GM12872 (cell line): ENCODE measurements at regions not wholly inside any gene's neighbourhood (a gene's known extent, or its start where the extent isn't known, plus 50 kb on each side); places are given as distances from the start of the nearest gene placed in this dataset.

ENCODE experiments used
- TF ChIP-seq, protein P1 (sequence below): IDR thresholded peaks from 3 replicates; pipeline ENCODE4 v1.5.1; 2011; ENCODE audit warnings: low read depth, mild to moderate bottlenecking, low read length, moderate library complexity; ENCODE audit not compliant: insufficient read depth

- TF ChIP-seq, protein P1, sequence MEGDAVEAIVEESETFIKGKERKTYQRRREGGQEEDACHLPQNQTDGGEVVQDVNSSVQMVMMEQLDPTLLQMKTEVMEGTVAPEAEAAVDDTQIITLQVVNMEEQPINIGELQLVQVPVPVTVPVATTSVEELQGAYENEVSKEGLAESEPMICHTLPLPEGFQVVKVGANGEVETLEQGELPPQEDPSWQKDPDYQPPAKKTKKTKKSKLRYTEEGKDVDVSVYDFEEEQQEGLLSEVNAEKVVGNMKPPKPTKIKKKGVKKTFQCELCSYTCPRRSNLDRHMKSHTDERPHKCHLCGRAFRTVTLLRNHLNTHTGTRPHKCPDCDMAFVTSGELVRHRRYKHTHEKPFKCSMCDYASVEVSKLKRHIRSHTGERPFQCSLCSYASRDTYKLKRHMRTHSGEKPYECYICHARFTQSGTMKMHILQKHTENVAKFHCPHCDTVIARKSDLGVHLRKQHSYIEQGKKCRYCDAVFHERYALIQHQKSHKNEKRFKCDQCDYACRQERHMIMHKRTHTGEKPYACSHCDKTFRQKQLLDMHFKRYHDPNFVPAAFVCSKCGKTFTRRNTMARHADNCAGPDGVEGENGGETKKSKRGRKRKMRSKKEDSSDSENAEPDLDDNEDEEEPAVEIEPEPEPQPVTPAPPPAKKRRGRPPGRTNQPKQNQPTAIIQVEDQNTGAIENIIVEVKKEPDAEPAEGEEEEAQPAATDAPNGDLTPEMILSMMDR: no peak
Observed at GRCh38 chr4:54547299-54548097, 110.3 kb upstream of the KIT start.

DNA sequence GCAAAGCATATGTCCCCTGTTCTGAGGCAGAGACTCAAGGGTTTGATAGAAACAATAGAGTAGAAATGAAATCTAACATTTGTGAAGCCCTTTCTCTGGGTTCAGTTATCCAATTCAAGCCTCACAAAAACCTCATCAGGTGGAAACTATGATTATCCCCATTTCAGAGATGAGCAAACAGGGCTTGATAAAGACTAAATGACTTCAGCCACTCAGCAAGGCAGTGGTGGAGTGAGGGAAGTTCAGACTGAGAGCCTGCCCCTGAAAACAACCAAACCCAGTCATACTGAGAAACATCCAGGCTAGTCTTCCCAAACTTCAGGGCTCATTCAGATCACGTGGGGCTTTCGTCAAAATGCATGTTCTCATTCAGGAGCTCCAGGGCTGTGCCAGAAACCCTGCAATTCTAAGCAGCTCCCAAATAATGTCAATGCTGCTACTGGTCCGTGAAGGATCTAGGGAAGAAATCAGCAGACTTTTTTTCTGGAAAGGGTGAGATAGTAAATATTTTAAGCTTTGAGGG lies 109.6 kb upstream of the KIT start:
- TF ChIP-seq, protein P1: no peak

DNA sequence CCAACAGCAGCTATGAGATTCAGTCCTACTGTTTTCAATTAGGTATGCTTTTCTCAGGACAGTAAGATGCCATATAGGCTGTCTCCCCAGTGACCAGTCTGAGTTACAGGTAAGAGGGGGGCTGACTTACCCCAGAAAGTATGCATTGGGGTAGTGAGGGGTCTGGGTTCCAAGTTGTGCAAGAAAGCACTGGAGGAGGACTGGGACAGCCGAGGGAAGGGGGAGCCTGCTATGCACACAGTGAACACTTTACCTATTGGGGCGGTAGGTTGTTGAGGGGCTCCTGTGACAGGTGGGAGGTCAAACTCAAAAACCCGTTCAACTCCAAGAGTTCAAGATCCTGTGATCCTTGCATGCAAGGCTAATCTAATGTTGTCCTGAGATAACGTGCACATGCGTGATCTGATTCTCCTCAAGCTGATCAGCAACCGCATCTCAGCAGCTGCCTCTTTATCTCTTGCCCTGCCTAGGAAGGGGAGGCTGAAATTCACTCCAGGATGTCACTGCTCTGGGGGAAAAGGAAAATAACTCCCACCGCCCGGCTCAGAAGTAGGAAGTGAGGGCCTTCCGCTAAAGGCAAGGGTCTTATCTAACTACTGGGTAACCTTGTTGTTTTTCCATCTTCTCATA lies 108.8 kb upstream of the KIT start:
- TF ChIP-seq, protein P1: no peak

GRCh38 chr4:54550395-54551171 lies 107.2 kb upstream of the KIT start:
- TF ChIP-seq, protein P1: no peak

DNA sequence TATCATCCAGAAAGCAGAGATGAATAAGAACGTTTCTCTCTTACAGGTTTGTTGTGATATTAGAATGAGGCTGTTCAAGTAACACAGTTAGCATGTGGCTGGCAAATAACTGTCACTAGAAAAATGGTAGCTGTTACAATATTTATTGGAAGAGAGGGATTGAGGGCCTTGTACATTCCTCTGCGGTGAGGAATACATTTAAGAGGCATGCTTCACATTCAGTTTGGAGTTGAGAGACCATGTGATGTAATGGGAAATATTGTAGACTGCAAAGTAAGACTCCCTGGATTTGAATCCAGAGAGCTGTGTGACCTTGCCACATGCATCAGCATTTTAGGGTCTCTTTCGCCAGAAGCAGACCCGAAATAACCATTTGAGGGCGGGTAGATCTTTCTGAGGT lies 104.8 kb upstream of the KIT start:
- TF ChIP-seq, protein P1: no peak

GRCh38 chr4:54554339-54554990 lies 103.3 kb upstream of the KIT start:
- TF ChIP-seq, protein P1: no peak

DNA sequence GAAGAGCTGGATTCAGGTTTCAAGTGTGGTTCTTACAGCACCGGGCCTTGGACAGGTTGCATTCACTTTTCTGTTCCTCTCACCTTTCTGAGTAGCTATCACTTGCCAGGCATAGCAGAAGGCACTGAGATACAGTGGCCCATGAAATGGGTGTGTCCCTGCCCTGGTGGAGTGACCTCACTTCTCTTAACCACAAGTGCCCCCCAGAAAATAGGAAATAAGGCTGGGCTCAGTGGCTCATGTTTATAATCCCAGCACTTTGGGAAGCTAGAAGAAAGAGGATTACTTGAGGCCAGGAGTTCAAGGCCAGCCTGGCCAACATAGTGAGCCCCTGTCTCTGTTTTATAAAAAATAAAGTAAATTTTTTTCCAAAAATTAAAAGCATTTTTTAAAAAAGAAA lies 101.7 kb upstream of the KIT start:
- TF ChIP-seq, protein P1: no peak
